Stomach (tissue), 8 donors: ENCODE measurements at regions not wholly inside any gene's neighbourhood (a gene's known extent, or its start where the extent isn't known, plus 50 kb on each side); places are given as distances from the start of the nearest gene placed in this dataset.
"Not testable (repeated sequence)": the region's sequence is repeated elsewhere in the genome, so short reads cannot be mapped to it uniquely, and the experiment has no call there.

Source experiments
- DNase-seq, 2 donors: peaks; one replicate each; pipeline versions ENCODE4 v3.0.0 to v3.0.0-alpha.2; 2013 to 2019
- H3K27ac ChIP-seq, 5 donors: fragments of 200-600 bp in 4 of 5; sonication (generic) in 4 of 5; one replicate each; pipeline ENCODE4 v1.5.1; 2013 to 2019; ENCODE audit warnings: mild to moderate bottlenecking in 1 of 5, moderate library complexity in 1 of 5
- H3K27me3 ChIP-seq, 3 donors: fragments of 200-600 bp; sonication (generic); one replicate each; pipeline ENCODE4 v1.5.1; 2017 to 2019; ENCODE audit warnings: mixed run types in 1 of 3
- H3K36me3 ChIP-seq, 4 donors: fragments of 200-600 bp; sonication (generic); 1 replicate in 3 of 4; 2 replicates in 1 of 4; pipeline ENCODE4 v1.5.1; 2016 to 2019
- H3K4me1 ChIP-seq, 4 donors: fragments of 200-600 bp; sonication (generic); one replicate each; pipeline ENCODE4 v1.5.1; 2016 to 2019
- H3K4me3 ChIP-seq, 4 donors: fragments of 200-600 bp; sonication (generic) in 3 of 4; one replicate each; pipeline ENCODE4 v1.5.1; 2016 to 2019; ENCODE audit warnings: mild to moderate bottlenecking in 1 of 4
- H3K9me3 ChIP-seq, 4 donors: fragments of 200-600 bp; sonication (generic); one replicate each; pipeline ENCODE4 v1.5.1; 2016 to 2019
- EP300 ChIP-seq: sonication (generic); formaldehyde crosslinking; IDR thresholded peaks from one replicate; pipeline ENCODE4 v1.6.1; 2017; ENCODE audit warnings: antibody characterized with exemption
- POLR2A ChIP-seq, 4 donors: fragments of 450-650 bp; IDR thresholded peaks; one replicate each; pipeline ENCODE4 v1.6.1; 2016; ENCODE audit warnings: antibody characterized with exemption in 4 of 4, control low read depth in 2 of 4, mild to moderate bottlenecking in 1 of 4, moderate library complexity in 1 of 4
- POLR2AphosphoS5 ChIP-seq, 3 donors: sonication (generic); formaldehyde crosslinking; IDR thresholded peaks; one replicate each; pipeline ENCODE4 v1.6.1; 2016; ENCODE audit warnings: antibody characterized with exemption in 3 of 3
- WGBS, 5 donors: extraction: QIAGEN DNeasy Blood & Tissue Kit in 3 of 5; methylation state at CpG; one replicate each; pipeline versions ENCODE4 v1.1.5 to v1.1.7; 2013 to 2018; 5-methylcytosine and 5-hydroxymethylcytosine counted together
- intact Hi-C: fragments of 100-400 bp; cut with DNase I; formaldehyde crosslinking; loops from one replicate; pipeline ENCODE4 v1.15.1; 2023; ENCODE audit warnings: low total_unique reads
- TF ChIP-seq, protein P1 (sequence below), 7 experiments: fragments of 450-650 bp in 4 of 7; fragments of 200-600 bp in 3 of 7; sonication (generic) in 3 of 7; IDR thresholded peaks; one replicate each; pipeline ENCODE4 v1.5.1; 2016 to 2019; ENCODE audit warnings: antibody characterized with exemption in 7 of 7, control low read depth in 2 of 7, mild to moderate bottlenecking in 1 of 7
- donor health status: healthy with polysubstance abuse.
- donor health status: Bipolar disorder and iron deficiency.
- donor health status: healthy.

DNA sequence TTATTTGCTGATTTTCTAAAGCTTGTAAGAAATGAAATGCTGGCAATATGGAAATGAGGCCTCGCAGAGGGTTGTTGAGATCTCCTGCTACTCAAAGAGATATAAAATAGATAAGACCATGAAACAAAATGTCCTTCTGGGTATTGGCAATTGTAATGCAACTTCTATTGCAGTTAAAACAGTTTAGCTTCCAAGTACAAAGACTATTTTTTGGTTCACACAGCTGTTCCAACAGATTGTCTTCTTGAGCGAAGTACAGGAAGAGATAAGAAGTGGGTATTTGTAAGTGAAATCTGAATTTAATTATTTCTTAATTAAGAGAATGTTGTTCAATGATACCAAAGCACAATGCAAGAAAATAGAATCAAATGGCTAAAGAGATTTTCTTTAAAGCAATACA lies 801.5 kb upstream of the GBE1 start:
- Histone ChIP-seq H3K4me1 (no peaks in the 10 kb centered on the region), H3K27ac (no peak overlapping the region), H3K4me3 (no peak overlapping the region), H3K36me3 (no peaks in the 10 kb centered on the region), H3K9me3 (no peaks in the 10 kb centered on the region), H3K27me3 (no peaks in the 10 kb centered on the region)
- intact Hi-C loops, result no loop called here
- no peak for TF ChIP-seq POLR2A (IDR thresholded peaks at IDR 0.05)
- no peak for TF ChIP-seq EP300
- 61 to 80% (median 78%) methylated on average over 2 of the region's 2 CpGs for WGBS, 5 donors
- DNase-seq, result no peak

DNA sequence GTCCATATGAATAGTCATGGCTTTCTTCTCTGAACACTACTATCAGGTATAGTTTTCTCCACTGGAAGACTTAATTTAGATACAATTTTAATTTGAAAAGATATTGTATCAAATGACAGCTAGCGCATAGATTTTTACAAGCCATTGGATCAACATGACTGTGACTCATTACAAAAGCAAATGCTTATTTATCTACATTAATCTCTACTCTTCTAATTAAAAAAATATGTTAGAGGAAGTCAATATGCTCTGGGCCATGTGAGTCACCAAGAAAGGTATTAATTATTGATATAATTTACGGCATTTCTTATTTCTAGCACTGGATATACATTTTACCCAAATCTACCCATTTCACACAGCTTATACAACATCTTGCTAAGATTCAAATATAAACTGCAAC lies 800.3 kb upstream of the GBE1 start:
- TF ChIP-seq EP300 (no peak), POLR2AphosphoS5 (IDR thresholded peaks at IDR 0.05) (no peak), POLR2A (IDR thresholded peaks at IDR 0.05) (no peak)
- TF ChIP-seq, protein P1, sequence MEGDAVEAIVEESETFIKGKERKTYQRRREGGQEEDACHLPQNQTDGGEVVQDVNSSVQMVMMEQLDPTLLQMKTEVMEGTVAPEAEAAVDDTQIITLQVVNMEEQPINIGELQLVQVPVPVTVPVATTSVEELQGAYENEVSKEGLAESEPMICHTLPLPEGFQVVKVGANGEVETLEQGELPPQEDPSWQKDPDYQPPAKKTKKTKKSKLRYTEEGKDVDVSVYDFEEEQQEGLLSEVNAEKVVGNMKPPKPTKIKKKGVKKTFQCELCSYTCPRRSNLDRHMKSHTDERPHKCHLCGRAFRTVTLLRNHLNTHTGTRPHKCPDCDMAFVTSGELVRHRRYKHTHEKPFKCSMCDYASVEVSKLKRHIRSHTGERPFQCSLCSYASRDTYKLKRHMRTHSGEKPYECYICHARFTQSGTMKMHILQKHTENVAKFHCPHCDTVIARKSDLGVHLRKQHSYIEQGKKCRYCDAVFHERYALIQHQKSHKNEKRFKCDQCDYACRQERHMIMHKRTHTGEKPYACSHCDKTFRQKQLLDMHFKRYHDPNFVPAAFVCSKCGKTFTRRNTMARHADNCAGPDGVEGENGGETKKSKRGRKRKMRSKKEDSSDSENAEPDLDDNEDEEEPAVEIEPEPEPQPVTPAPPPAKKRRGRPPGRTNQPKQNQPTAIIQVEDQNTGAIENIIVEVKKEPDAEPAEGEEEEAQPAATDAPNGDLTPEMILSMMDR (IDR thresholded peaks at IDR 0.05), result no peak
- Histone ChIP-seq H3K27ac (no peak overlapping the region), H3K4me1 (no peaks in the 10 kb centered on the region), H3K36me3 (no peaks in the 10 kb centered on the region), H3K4me3 (no peak overlapping the region), H3K27me3 (no peaks in the 10 kb centered on the region), H3K9me3 (no peaks in the 10 kb centered on the region)
- intact Hi-C loops, result no loop called here
- DNase-seq, result no peak
- WGBS, 5 donors, result 63 to 91% (median 83%) methylated on average over 2 of the region's 2 CpGs

DNA sequence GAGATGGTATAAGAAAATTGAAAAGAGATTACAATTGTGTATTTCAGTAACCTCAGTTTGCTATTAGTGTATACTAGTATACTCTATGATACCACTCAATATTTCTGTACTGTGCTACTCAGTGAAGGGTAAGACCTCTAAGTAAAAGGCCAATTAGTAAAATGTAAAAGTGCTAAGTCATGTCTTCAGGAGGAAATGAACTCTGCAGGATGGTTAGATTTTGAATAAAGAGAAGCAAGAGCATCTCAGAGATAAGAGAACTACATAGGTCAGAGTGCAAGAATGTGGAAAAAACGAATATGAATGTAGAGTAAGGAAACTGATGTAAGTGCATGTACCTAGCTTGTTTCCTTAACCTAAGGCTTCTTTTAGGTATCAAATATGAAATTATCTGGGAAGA lies 796.6 kb upstream of the GBE1 start:
- Histone ChIP-seq H3K9me3 (no peaks in the 10 kb centered on the region), H3K27ac (no peak overlapping the region), H3K4me1 (no peaks in the 10 kb centered on the region), H3K27me3 (no peaks in the 10 kb centered on the region), H3K36me3 (no peaks in the 10 kb centered on the region), H3K4me3 (no peak overlapping the region)
- no peak for DNase-seq
- no peak for TF ChIP-seq POLR2AphosphoS5 (IDR thresholded peaks at IDR 0.05)
- no peak for TF ChIP-seq EP300
- TF ChIP-seq, protein P1 (IDR thresholded peaks at IDR 0.05), result no peak
- no peak for TF ChIP-seq POLR2A (IDR thresholded peaks at IDR 0.05)
- intact Hi-C loops, result no loop called here
- WGBS, 5 donors, result 18 to 42% (median 30%) methylated on average over 1 of the region's 1 CpG

DNA sequence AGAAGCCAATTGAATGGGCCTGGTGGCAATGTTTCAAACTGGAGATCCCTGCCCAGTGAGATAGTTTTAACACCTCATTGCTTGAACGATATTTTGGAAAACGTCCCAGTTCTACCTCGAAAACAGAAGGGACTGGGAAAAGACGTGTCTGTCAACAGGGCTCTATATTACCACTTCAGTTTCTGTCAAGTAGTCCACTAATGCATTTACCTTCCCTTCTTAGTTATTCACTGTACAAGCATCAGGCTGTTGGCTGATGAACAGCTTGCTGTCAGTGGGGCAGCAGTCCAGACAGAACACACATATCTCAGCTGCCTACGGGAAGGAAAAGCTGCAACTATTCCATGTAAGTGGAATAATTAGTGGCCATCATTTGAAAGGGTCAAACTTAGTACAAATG lies 794.7 kb upstream of the GBE1 start:
- WGBS, 5 donors, result 78 to 93% (median 84%) methylated on average over 5 of the region's 5 CpGs
- Histone ChIP-seq H3K27ac (no peak overlapping the region), H3K4me3 (no peak overlapping the region), H3K4me1 (no peaks in the 10 kb centered on the region), H3K9me3 (no peaks in the 10 kb centered on the region), H3K27me3 (no peaks in the 10 kb centered on the region), H3K36me3 (no peaks in the 10 kb centered on the region)
- TF ChIP-seq EP300 (no peak), POLR2AphosphoS5 (IDR thresholded peaks at IDR 0.05) (no peak), POLR2A (IDR thresholded peaks at IDR 0.05) (no peak)
- TF ChIP-seq, protein P1 (IDR thresholded peaks at IDR 0.05), result no peak
- intact Hi-C loops, result no loop called here
- no peak for DNase-seq

DNA sequence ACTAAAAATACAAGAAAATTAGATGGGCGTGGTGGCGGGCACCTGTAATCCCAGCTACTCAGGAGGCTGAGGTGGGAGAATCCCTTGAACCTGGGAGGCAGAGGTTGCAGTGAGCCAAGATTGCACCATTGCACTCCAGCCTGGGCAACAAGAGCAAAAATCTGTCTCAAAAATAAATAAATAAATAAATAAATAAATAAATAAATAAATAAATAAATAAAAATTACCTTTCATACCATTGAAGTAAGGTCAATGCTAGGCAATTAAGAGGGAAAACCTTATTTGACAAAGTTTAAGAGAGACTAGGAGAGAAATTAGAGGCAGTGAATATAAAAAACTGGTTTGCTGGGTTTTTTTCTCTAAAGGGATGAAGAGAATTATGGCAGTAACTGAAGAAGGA lies 781.1 kb upstream of the GBE1 start:
- H3K27me3 ChIP-seq, H3K27ac ChIP-seq, H3K9me3 ChIP-seq, H3K36me3 ChIP-seq, H3K4me3 ChIP-seq, intact Hi-C loops, H3K4me1 ChIP-seq, DNase-seq: not testable (repeated sequence)
- 91 to 100% (median 100%) methylated on average over 2 of the region's 2 CpGs for WGBS, 5 donors

DNA sequence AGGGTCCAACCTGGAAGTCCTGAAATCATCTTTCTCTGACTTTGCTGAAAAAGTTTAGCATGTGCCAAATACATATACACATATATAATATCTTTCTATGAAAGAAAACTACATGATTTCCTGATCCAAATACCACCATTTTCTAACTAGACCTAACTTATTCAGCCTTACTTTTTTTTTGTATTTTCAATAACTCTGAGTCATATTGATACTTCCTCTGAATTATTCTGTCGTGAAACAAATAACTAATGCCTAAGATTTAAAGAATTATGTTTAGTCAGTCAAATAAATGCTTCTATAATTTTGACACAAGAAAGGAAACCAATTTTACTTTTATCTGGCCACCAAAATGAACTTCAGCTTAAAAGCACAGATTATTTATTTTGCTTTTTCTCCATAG lies 760.2 kb upstream of the GBE1 start:
- DNase-seq, result no peak
- 67 to 84% (median 75%) methylated on average over 1 of the region's 1 CpG for WGBS, 5 donors

More for the DNA sequence above, 760.2 kb upstream of the GBE1 start:
- Histone ChIP-seq H3K27ac (no peak overlapping the region), H3K36me3 (no peaks in the 10 kb centered on the region), H3K9me3 (no peaks in the 10 kb centered on the region), H3K27me3 (no peaks in the 10 kb centered on the region), H3K4me3 (no peak overlapping the region), H3K4me1 (no peaks in the 10 kb centered on the region)
- intact Hi-C loops, result no loop called here
- TF ChIP-seq, protein P1 (IDR thresholded peaks at IDR 0.05), result no peak
- TF ChIP-seq POLR2A (IDR thresholded peaks at IDR 0.05) (no peak), POLR2AphosphoS5 (IDR thresholded peaks at IDR 0.05) (no peak), EP300 (no peak)
